Vagina (tissue), 2 donors: ENCODE measurements at regions not wholly inside any gene's neighbourhood (a gene's known extent, or its start where the extent isn't known, plus 50 kb on each side); places are given as distances from the start of the nearest gene placed in this dataset.

Experiments
- CTCF ChIP-seq, 3 experiments: fragments of 450-650 bp in 2 of 3; fragments of 200-600 bp in 1 of 3; sonication (generic) in 1 of 3; IDR thresholded peaks; one replicate each; pipeline ENCODE4 v1.5.1; 2017 to 2019; ENCODE audit warnings: antibody characterized with exemption in 3 of 3, mild to moderate bottlenecking in 2 of 3, moderate library complexity in 2 of 3
- POLR2A ChIP-seq, 2 donors: fragments of 450-650 bp; IDR thresholded peaks; one replicate each; pipeline ENCODE4 v1.6.1; 2017; ENCODE audit warnings: antibody characterized with exemption in 2 of 2, mild to moderate bottlenecking in 2 of 2, moderate library complexity in 2 of 2
- POLR2AphosphoS5 ChIP-seq, 2 donors: sonication (generic); formaldehyde crosslinking; IDR thresholded peaks; one replicate each; pipeline ENCODE4 v1.9.0; 2017; ENCODE audit warnings: antibody characterized with exemption in 2 of 2, mild to moderate bottlenecking in 2 of 2, low read depth in 1 of 2; ENCODE audit not compliant: insufficient read depth in 1 of 2

- TF ChIP-seq POLR2A (IDR thresholded peaks at IDR 0.05) (no peak), CTCF (IDR thresholded peaks at IDR 0.05) (no peak), POLR2AphosphoS5 (IDR thresholded peaks at IDR 0.05; ENCODE audit: insufficient read depth in 1 of 2, low read depth in 1 of 2) (no peak)
These were observed 434.7 kb upstream of the ADGRL4 start for GRCh38 chr1:79441238-79441637.
